ENCODE measurements at regions not wholly inside any gene's neighbourhood (a gene's known extent, or its start where the extent isn't known, plus 50 kb on each side); places are given as distances from the start of the nearest gene placed in this dataset.

DNA sequence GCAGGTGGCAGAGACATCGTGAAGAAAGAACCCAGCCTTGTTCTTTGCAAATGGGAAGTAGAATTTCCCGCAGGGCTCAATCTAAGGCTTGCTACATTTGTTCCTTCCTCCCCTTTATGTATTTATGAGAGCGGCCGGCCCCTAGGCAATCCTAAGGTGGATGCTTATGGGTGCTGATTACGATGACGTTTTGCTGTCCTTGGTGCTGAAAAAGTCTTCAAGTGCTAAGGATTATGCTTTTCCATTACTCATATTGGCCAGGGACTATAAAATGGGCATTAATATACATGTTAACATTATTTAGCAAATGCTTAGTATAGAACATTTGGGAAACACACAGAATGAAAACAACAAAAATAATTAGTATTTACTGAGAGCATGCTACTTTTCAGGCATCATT lies 313.3 kb upstream of the XYLT1 start:
- TF ChIP-seq POLR2AphosphoS5 (IDR thresholded peaks at IDR 0.05): no peak
- TF ChIP-seq, protein P1, sequence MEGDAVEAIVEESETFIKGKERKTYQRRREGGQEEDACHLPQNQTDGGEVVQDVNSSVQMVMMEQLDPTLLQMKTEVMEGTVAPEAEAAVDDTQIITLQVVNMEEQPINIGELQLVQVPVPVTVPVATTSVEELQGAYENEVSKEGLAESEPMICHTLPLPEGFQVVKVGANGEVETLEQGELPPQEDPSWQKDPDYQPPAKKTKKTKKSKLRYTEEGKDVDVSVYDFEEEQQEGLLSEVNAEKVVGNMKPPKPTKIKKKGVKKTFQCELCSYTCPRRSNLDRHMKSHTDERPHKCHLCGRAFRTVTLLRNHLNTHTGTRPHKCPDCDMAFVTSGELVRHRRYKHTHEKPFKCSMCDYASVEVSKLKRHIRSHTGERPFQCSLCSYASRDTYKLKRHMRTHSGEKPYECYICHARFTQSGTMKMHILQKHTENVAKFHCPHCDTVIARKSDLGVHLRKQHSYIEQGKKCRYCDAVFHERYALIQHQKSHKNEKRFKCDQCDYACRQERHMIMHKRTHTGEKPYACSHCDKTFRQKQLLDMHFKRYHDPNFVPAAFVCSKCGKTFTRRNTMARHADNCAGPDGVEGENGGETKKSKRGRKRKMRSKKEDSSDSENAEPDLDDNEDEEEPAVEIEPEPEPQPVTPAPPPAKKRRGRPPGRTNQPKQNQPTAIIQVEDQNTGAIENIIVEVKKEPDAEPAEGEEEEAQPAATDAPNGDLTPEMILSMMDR (IDR thresholded peaks at IDR 0.05 in 8 of 11, conservative IDR thresholded peaks at IDR 0.05 in 3 of 11): no peak
- no peak for TF ChIP-seq POLR2A (IDR thresholded peaks at IDR 0.05)
